ENCODE measurements at regions not wholly inside any gene's neighbourhood (a gene's known extent, or its start where the extent isn't known, plus 50 kb on each side); places are given as distances from the start of the nearest gene placed in this dataset.

DNA sequence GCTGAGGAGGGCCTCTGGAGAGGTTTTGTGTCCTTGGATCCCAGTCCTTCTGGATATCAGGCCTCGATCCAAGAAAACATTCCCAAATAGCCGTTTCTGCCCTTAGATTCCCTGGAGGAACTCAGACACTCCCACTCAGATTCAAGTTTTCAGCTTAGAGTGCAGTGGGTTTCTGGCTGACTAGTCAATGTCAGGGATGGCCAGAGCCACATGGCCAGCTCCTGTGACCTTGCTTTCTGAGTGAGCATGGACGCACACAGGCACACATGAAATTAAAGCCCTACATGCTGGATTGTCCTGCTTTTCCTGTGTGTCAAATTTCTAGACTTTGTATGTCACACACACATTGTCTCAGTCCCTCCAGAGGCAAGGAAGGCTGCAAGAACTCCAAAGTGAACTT, 86.2 kb downstream of the TNFAIP2 start:
- TF ChIP-seq, protein P1, sequence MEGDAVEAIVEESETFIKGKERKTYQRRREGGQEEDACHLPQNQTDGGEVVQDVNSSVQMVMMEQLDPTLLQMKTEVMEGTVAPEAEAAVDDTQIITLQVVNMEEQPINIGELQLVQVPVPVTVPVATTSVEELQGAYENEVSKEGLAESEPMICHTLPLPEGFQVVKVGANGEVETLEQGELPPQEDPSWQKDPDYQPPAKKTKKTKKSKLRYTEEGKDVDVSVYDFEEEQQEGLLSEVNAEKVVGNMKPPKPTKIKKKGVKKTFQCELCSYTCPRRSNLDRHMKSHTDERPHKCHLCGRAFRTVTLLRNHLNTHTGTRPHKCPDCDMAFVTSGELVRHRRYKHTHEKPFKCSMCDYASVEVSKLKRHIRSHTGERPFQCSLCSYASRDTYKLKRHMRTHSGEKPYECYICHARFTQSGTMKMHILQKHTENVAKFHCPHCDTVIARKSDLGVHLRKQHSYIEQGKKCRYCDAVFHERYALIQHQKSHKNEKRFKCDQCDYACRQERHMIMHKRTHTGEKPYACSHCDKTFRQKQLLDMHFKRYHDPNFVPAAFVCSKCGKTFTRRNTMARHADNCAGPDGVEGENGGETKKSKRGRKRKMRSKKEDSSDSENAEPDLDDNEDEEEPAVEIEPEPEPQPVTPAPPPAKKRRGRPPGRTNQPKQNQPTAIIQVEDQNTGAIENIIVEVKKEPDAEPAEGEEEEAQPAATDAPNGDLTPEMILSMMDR (conservative IDR thresholded peaks at IDR 0.05) = no peak
- TF ChIP-seq ZFX (IDR thresholded peaks at IDR 0.05) = no peak
- no peak overlapping the region for H3K27ac ChIP-seq

DNA sequence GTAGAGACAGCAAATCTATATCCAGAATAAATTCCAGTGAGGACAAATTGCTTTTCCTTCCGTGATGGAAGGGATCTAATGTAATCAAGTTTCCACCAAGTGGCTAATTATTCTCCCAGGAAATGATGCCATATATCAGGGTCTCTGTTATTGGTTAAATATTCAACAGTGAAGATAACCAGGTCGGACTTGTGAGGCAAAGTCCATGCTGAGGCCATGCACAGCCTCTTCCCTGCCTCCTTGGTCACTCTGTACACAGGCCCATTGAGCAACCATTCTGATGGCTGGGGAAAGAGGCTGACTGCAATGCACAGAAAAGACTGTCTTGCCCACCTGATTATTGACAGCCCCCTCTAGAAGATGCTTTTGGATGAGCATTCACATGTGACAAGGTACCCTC, 90.1 kb downstream of the TNFAIP2 start:
- TF ChIP-seq ZFX (IDR thresholded peaks at IDR 0.05) = no peak
- TF ChIP-seq, protein P1 (conservative IDR thresholded peaks at IDR 0.05) = no peak
- H3K27ac ChIP-seq = no peak overlapping the region

DNA sequence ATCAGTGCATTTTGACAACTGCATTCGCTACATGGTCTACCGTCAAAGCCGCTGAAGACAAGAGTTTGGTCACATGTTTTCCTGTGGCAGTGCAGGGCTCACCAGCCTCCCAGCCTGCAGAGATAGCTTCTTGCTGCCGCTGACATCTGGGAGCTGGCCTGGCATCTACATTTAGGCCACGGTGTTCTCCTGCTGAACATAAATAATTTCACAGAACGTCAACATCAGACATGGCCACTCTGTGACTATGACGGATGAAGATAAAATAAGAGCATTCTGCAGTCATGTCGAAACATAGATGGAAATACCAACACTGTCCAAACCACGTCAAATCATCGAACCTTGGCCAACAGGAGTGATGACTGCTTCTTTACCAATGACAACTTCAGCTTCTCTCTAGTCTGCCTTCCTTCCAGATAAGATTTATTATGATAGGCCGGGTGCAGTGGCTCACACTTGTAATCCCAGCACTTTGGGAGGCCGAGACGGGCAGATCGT, 91.2 kb downstream of the TNFAIP2 start:
- no peak for TF ChIP-seq ZFX (IDR thresholded peaks at IDR 0.05)
- TF ChIP-seq, protein P1 (conservative IDR thresholded peaks at IDR 0.05) = no peak
- no peak overlapping the region for H3K27ac ChIP-seq

DNA sequence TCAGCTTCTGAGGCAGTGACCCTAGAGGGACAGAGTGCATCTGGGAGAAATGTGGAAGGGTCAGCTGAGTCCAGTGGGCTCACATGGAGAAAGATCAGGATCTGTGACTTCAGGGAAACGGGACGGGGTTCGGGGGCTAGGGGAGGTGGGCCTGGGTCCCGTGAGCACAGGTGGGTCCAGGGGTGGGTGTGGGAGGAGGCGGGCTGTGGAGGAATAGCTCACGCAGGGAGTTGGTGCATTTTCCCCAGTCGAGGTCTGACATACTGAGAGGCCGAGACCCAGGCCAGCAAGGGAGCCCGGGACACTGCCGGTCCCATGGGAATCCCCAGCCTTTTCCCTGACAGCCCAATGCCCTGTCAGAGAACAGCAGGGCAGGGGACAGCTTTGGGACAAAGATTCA, 93.1 kb downstream of the TNFAIP2 start:
- no peak overlapping the region for H3K27ac ChIP-seq

DNA sequence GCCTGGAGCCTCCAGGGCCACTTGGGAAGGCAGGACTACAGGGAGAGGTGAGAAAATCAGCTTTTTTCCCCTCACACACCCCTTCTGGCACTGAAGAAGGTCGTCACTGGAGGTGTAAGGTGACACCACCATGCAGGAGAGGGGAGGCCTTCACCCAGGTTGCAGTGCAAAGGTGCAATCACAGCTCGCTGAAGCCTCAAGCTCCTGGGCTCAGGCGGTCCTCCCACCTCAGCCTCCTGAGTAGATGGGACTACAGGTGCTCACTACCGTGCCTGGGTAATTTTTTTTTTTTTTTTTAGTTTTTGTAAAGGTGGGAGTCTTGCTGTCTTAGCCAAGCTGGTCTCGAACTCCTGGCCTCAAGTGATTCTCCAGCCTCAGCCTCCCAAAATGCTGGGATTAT, 93.6 kb downstream of the TNFAIP2 start:
- TF ChIP-seq, protein P1 (conservative IDR thresholded peaks at IDR 0.05) = no peak
- TF ChIP-seq ZFX (IDR thresholded peaks at IDR 0.05) = no peak
- H3K27ac ChIP-seq = no peak overlapping the region

More for the DNA sequence above, 93.1 kb downstream of the TNFAIP2 start:
- TF ChIP-seq, protein P1 (conservative IDR thresholded peaks at IDR 0.05) = no peak

DNA sequence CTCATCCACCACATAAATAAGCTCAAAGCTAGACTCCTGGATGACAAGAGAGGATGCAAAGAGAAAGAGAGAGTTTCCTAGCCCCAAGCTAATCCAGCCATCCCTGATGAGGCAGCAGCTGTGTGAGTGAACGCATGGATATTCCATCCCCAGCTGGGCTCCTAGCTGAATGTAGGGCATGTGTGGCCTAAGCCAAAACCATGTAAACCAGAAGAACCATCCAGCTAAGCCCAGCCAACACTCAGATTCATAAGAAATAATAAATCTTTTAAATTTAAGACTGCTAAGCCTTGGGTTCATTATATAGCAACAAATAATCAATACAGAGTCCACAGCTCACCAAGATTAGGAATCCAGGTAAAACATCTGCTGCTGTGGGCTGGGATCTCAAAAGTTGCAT, 94.3 kb downstream of the TNFAIP2 start:
- no peak for TF ChIP-seq ZFX (IDR thresholded peaks at IDR 0.05)
- TF ChIP-seq, protein P1 (conservative IDR thresholded peaks at IDR 0.05) = no peak
- no peak overlapping the region for H3K27ac ChIP-seq

DNA sequence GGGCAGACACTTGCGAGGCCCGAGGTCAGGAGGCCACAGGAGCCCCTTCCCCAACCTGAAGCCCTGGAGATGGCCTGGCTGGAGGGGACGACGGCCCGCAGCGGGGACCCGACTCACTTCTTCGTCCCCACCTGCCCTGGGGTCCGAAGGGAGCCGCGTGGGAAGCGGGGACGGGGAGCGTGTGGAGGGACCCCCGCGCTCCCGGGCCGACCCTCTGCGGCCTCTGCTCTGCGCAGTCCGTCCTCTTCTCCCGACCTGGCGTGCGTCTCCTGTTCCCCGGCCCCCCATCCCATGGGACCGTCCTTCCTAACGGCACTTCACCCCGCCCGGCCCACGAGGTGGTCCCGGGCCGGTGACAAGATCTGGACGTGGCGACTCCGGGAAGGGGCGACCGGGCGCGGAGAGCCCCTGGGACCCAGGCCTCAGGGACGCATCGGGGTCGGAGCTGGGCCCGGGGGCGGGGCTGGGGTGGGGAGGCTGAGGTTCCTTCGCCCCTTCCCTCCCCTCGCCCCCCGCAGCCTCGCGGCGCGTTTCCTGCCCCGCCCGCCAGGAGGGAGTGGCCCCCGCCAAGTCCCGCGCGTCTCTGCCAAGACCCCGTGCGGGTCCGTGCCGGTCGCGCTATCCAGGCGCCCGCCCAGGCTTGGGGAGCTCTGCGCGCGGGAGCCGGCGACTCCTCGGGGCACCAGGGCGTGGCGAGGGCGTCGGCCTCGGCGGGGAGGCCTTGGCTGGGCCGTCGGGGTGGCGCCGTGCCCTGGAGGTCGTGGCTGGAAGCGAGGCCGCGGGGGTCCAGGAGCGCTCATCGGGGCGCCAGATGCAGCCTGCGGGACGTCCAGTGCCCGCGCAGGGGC, 97.1 kb downstream of the TNFAIP2 start:
- TF ChIP-seq ZFX (IDR thresholded peaks at IDR 0.05) = no peak
- TF ChIP-seq, protein P1 (conservative IDR thresholded peaks at IDR 0.05) = no peak
- H3K27ac ChIP-seq = no peak overlapping the region
